Spleen (tissue), 7 donors: ENCODE measurements at regions not wholly inside any gene's neighbourhood (a gene's known extent, or its start where the extent isn't known, plus 50 kb on each side); places are given as distances from the start of the nearest gene placed in this dataset.

ENCODE experiments used
- POLR2A ChIP-seq, 3 donors: fragments of 450-650 bp; IDR thresholded peaks; one replicate each; pipeline ENCODE4 v1.5.1; 2017; ENCODE audit warnings: antibody characterized with exemption in 3 of 3, mild to moderate bottlenecking in 1 of 3
- TF ChIP-seq, protein P1 (sequence below), 11 experiments: fragments of 200-600 bp in 7 of 11; fragments of 450-650 bp in 4 of 11; sonication (generic) in 4 of 11; IDR thresholded peaks in 8 of 11; conservative IDR thresholded peaks in 3 of 11; 1 replicate in 7 of 11; 2 replicates in 4 of 11; pipeline versions ENCODE4 v1.4.0 to v1.8.0; 2016 to 2021; ENCODE audit warnings: antibody characterized with exemption in 11 of 11, inconsistent platforms in 4 of 11, mild to moderate bottlenecking in 1 of 11
- donor health status: DM: no; HTN: no; CAD: no; lungs with moderate emphysema.
- donor health status: DM: no; HTN: no; CAD: no.
- donor health status: DM: no; HTN: no; CAD: no.

DNA sequence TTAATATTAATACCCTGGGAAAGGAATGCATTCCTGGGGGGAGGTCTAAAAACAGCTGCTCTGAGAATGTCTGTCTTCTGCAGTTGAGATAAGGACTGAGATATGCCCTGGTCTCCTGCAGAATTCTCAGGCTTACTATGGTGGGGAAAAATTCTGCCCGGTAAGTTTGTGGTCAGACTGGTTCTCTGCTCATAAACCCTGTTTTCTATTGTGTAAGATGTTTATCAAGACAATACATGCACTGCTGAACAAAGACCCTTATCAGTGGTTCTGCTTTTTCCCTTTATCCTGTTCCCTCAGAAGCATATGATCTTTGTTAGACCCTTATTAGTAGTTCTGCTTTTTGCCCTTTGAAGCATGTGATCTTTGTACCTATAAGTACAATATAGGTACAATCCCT, 494.6 kb downstream of the CNTN6 start:
- TF ChIP-seq, protein P1, sequence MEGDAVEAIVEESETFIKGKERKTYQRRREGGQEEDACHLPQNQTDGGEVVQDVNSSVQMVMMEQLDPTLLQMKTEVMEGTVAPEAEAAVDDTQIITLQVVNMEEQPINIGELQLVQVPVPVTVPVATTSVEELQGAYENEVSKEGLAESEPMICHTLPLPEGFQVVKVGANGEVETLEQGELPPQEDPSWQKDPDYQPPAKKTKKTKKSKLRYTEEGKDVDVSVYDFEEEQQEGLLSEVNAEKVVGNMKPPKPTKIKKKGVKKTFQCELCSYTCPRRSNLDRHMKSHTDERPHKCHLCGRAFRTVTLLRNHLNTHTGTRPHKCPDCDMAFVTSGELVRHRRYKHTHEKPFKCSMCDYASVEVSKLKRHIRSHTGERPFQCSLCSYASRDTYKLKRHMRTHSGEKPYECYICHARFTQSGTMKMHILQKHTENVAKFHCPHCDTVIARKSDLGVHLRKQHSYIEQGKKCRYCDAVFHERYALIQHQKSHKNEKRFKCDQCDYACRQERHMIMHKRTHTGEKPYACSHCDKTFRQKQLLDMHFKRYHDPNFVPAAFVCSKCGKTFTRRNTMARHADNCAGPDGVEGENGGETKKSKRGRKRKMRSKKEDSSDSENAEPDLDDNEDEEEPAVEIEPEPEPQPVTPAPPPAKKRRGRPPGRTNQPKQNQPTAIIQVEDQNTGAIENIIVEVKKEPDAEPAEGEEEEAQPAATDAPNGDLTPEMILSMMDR (IDR thresholded peaks at IDR 0.05 in 8 of 11, conservative IDR thresholded peaks at IDR 0.05 in 3 of 11): no peak
- TF ChIP-seq POLR2A (IDR thresholded peaks at IDR 0.05): no peak
